ENCODE measurements at regions not wholly inside any gene's neighbourhood (a gene's known extent, or its start where the extent isn't known, plus 50 kb on each side); places are given as distances from the start of the nearest gene placed in this dataset.

- TF ChIP-seq CTCF (IDR thresholded peaks at IDR 0.05; ENCODE audit: insufficient read depth, low read length, poor library complexity, severe bottlenecking): no peak
- Histone ChIP-seq H3K27me3 (replicated peaks; ENCODE audit: control insufficient read depth, insufficient read depth, low read length) (0 out of 2 replicates have a peak, but pooled peaks cover 1% of the 10 kb centered on the region), H3K36me3 (ENCODE audit: control insufficient read depth, insufficient read depth, low read length) (no peaks in the 10 kb centered on the region), H3K4me3 (replicated peaks; ENCODE audit: low read depth, low read length) (no peak overlapping the region)
- DNase-seq (ENCODE audit: extremely low read depth, insufficient read length): no peak
Observed at GRCh38 chr3:135740751-135741150, 224.8 kb upstream of the PPP2R3A start.

- no peak for TF ChIP-seq CTCF (IDR thresholded peaks at IDR 0.05; ENCODE audit: insufficient read depth, low read length, poor library complexity, severe bottlenecking)
- H3K36me3 ChIP-seq (ENCODE audit: control insufficient read depth, insufficient read depth, low read length): no peaks in the 10 kb centered on the region
- no peaks in the 10 kb centered on the region; the same call in 1 of the 2 replicates for H3K27me3 ChIP-seq (replicated peaks; ENCODE audit: control insufficient read depth, insufficient read depth, low read length)
- no peak for DNase-seq (ENCODE audit: extremely low read depth, insufficient read length)
- no peak overlapping the region for H3K4me3 ChIP-seq (replicated peaks; ENCODE audit: low read depth, low read length)
Observed at GRCh38 chr3:135751991-135752390, 213.5 kb upstream of the PPP2R3A start.

GRCh38 chr3:135752851-135753250 is 212.7 kb upstream of the PPP2R3A start:
- TF ChIP-seq CTCF (IDR thresholded peaks at IDR 0.05; ENCODE audit: insufficient read depth, low read length, poor library complexity, severe bottlenecking): no peak
- Histone ChIP-seq H3K4me3 (replicated peaks; ENCODE audit: low read depth, low read length) (no peak overlapping the region), H3K36me3 (ENCODE audit: control insufficient read depth, insufficient read depth, low read length) (no peaks in the 10 kb centered on the region), H3K27me3 (replicated peaks; ENCODE audit: control insufficient read depth, insufficient read depth, low read length) (no peaks in the 10 kb centered on the region; the same call in 1 of the 2 replicates)
- DNase-seq (ENCODE audit: extremely low read depth, insufficient read length): no peak

- no peak overlapping the region for H3K4me3 ChIP-seq (replicated peaks; ENCODE audit: low read depth, low read length)
- no peaks in the 10 kb centered on the region for H3K36me3 ChIP-seq (ENCODE audit: control insufficient read depth, insufficient read depth, low read length)
- no peaks in the 10 kb centered on the region; the same call in 1 of the 2 replicates for H3K27me3 ChIP-seq (replicated peaks; ENCODE audit: control insufficient read depth, insufficient read depth, low read length)
- TF ChIP-seq CTCF (IDR thresholded peaks at IDR 0.05; ENCODE audit: insufficient read depth, low read length, poor library complexity, severe bottlenecking): no peak
- DNase-seq (ENCODE audit: extremely low read depth, insufficient read length): no peak
Observed at GRCh38 chr3:135753506-135753905, 212.0 kb upstream of the PPP2R3A start.

GRCh38 chr3:135755330-135756105 is 210.0 kb upstream of the PPP2R3A start:
- no peak for DNase-seq (ENCODE audit: extremely low read depth, insufficient read length)

More at GRCh38 chr3:135755330-135756105, 210.0 kb upstream of the PPP2R3A start:
- no peak overlapping the region for H3K4me3 ChIP-seq (replicated peaks; ENCODE audit: low read depth, low read length)
- no peaks in the 10 kb centered on the region for H3K36me3 ChIP-seq (ENCODE audit: control insufficient read depth, insufficient read depth, low read length)
- H3K27me3 ChIP-seq (replicated peaks; ENCODE audit: control insufficient read depth, insufficient read depth, low read length): no peaks in the 10 kb centered on the region; the same call in 1 of the 2 replicates
- no peak for TF ChIP-seq CTCF (IDR thresholded peaks at IDR 0.05; ENCODE audit: insufficient read depth, low read length, poor library complexity, severe bottlenecking)

Measured in GM06990 (cell line).